GM20000 (cell line): ENCODE measurements at regions not wholly inside any gene's neighbourhood (a gene's known extent, or its start where the extent isn't known, plus 50 kb on each side); places are given as distances from the start of the nearest gene placed in this dataset.
"Not testable (repeated sequence)": the region's sequence is repeated elsewhere in the genome, so short reads cannot be mapped to it uniquely, and the experiment has no call there.

Experiments used
- DNase-seq: peaks from one replicate; pipeline ENCODE4 v3.0.0; 2012; ENCODE audit warnings: low spot score
- CTCF ChIP-seq: IDR thresholded peaks from 2 replicates; pipeline ENCODE4 v1.5.1; 2012; ENCODE audit warnings: mild to moderate bottlenecking, control low read depth; ENCODE audit errors: extremely low read depth, missing control alignments

- TF ChIP-seq CTCF, result no peak
- no peak for DNase-seq
These were observed 607.4 kb upstream of the LRRN3 start for GRCh38 chr7:110483553-110483952.

DNA sequence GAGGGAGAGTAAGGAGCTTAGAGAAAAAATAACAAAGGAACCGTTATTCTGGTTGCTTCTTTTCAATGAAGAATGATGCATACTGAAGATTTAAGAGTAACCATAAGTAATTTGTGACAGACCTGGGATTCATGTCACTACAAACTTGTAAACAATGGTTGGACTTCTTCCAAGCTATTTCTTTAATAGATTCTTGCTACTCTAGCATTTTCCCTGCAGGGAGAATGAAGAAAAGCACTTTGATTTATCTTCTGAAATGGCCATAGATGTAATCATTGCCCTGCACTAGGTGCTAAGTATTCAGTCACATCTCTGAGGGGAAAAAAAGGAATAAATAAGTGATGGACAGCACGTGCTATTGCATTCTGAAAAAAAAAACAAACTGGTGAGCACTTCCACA, 606.6 kb upstream of the LRRN3 start:
- no peak for TF ChIP-seq CTCF
- DNase-seq, result no peak

- no peak for TF ChIP-seq CTCF
- no peak for DNase-seq
These were observed 604.4 kb upstream of the LRRN3 start for GRCh38 chr7:110486549-110486948.

DNA sequence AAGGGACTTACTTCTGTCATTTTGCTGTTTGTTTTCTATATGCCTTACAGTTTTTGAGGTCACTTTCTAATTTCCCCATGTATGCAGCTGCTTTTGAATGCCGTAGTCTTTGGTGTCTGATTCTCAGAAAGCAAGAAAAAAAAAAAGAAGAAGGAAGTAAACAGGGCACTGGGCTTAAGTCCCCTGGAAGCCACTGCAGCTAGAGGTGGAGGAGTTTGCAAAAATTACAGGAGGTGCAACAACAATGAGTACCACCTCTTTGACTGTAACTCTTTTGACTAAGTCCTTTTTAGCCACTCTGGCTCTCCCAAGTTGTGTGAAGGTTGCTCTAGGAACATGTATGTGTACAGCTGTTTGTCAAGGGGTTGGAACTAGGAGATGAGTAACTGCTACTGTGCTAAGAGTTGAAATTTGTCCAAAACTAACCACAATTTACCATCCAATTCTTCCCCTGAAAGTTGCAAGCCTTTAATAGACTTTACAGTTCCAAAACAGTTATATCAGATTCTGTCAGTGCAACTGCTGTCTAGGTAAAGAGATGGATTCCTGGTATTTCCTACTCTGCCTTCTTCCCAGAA, 588.0 kb upstream of the LRRN3 start:
- DNase-seq, result no peak
- TF ChIP-seq CTCF, result no peak

GRCh38 chr7:110507369-110507768, 583.6 kb upstream of the LRRN3 start:
- no peak for DNase-seq
- TF ChIP-seq CTCF, result no peak

- no peak for DNase-seq
- no peak for TF ChIP-seq CTCF
These were observed 583.1 kb upstream of the LRRN3 start for GRCh38 chr7:110507832-110508231.

GRCh38 chr7:110514975-110515551, 575.9 kb upstream of the LRRN3 start:
- DNase-seq, result not testable (repeated sequence)

GRCh38 chr7:110519851-110520250, 571.1 kb upstream of the LRRN3 start:
- no peak for DNase-seq
- no peak for TF ChIP-seq CTCF
